SK-N-SH (cell line): ENCODE measurements at regions not wholly inside any gene's neighbourhood (a gene's known extent, or its start where the extent isn't known, plus 50 kb on each side); places are given as distances from the start of the nearest gene placed in this dataset.
"Not testable (repeated sequence)": the region's sequence is repeated elsewhere in the genome, so short reads cannot be mapped to it uniquely, and the experiment has no call there.

Experiments used
- CTCF ChIA-PET: fragments of 300-600, 350-600 bp; formaldehyde crosslinking; extraction: SDS; loops from one replicate; lab custom pipeline; 2021; lab: Yijun Ruan, JAX
- POLR2A ChIA-PET: fragments of 350-600 bp; sonication (Branson Sonifier 250); formaldehyde crosslinking; extraction: SDS; loops from one replicate; lab custom pipeline; 2020; ENCODE audit warnings: antibody characterized with exemption, inconsistent platforms; lab: Yijun Ruan, JAX
- DNase-seq: peaks from one replicate; pipeline ENCODE4 v3.0.0; 2012
- H2AFZ ChIP-seq: fragments of 200-600 bp; sonication (generic); 2 replicates; pipeline ENCODE4 v1.8.1; 2016; ENCODE audit warnings: antibody characterized with exemption, mild to moderate bottlenecking, low read depth
- H3F3A ChIP-seq: fragments of 200-600 bp; sonication (generic); replicated peaks from 2 replicates; pipeline ENCODE3; 2016; ENCODE audit warnings: antibody characterized with exemption, mild to moderate bottlenecking; ENCODE audit not compliant: insufficient read depth
- H3K27ac ChIP-seq, 2 experiments: fragments of 200-500 bp in 1 of 2; fragments of 200-600 bp in 1 of 2; sonication (Bioruptor generic) in 1 of 2; sonication (generic), shearing (Covaris generic) in 1 of 2; 2 replicates each; pipeline versions ENCODE4 v1.5.1 to v1.6.1; 2014 to 2016; ENCODE audit warnings: low read depth in 2 of 2, inconsistent platforms in 1 of 2, low read length in 1 of 2, mild to moderate bottlenecking in 1 of 2, mixed read lengths in 1 of 2
- H3K27me3 ChIP-seq: fragments of 200-600 bp; sonication (generic), shearing (Covaris generic); 2 replicates; pipeline ENCODE4 v1.6.1; 2016; ENCODE audit warnings: mixed run types; ENCODE audit not compliant: insufficient read depth
- H3K36me3 ChIP-seq, 2 experiments: fragments of 200-500 bp in 1 of 2; fragments of 200-600 bp in 1 of 2; sonication (Bioruptor generic) in 1 of 2; sonication (generic) in 1 of 2; replicated peaks in 1 of 2; 2 replicates each; pipeline versions ENCODE3 to v1.5.1; 2014 to 2016; ENCODE audit warnings: low read length in 1 of 2, mild to moderate bottlenecking in 1 of 2; ENCODE audit not compliant: insufficient read depth in 2 of 2, control insufficient read depth in 1 of 2
- H3K4me1 ChIP-seq, 2 experiments: fragments of 200-500 bp in 1 of 2; fragments of 200-600 bp in 1 of 2; sonication (Bioruptor generic) in 1 of 2; sonication (generic), shearing (Covaris generic) in 1 of 2; 2 replicates each; pipeline versions ENCODE4 v1.5.1 to v1.6.1; 2014 to 2016; ENCODE audit warnings: low read depth in 1 of 2, low read length in 1 of 2, mixed run types in 1 of 2; ENCODE audit not compliant: insufficient read depth in 2 of 2, control insufficient read depth in 1 of 2
- H3K4me2 ChIP-seq: fragments of 200-600 bp; sonication (generic), shearing (Covaris generic); 2 replicates; pipeline ENCODE4 v1.6.1; 2017; ENCODE audit warnings: mixed run types
- H3K4me3 ChIP-seq, 2 experiments: fragments of 200-500 bp in 1 of 2; fragments of 200-600 bp in 1 of 2; sonication (Bioruptor generic) in 1 of 2; sonication (generic), shearing (Covaris generic) in 1 of 2; 2 replicates each; pipeline versions ENCODE4 v1.5.1 to v1.8.1; 2014 to 2016; ENCODE audit warnings: low read depth in 2 of 2, inconsistent platforms in 1 of 2, low read length in 1 of 2, mild to moderate bottlenecking in 1 of 2, mixed read lengths in 1 of 2, moderate library complexity in 1 of 2
- H3K79me2 ChIP-seq: fragments of 200-600 bp; sonication (generic); 2 replicates; pipeline ENCODE4 v1.8.1; 2017; ENCODE audit warnings: mild to moderate bottlenecking; ENCODE audit not compliant: insufficient read depth
- H3K9ac ChIP-seq: fragments of 200-600 bp; sonication (generic); 2 replicates; pipeline ENCODE4 v1.6.1; 2017; ENCODE audit warnings: mixed run types
- H3K9me2 ChIP-seq: fragments of 200-600 bp; sonication (generic); 2 replicates; pipeline ENCODE4 v1.6.1; 2017; ENCODE audit warnings: mixed run types
- H3K9me3 ChIP-seq: fragments of 200-600 bp; sonication (generic); 2 replicates; pipeline ENCODE4 v1.6.1; 2017; ENCODE audit warnings: mixed run types, mild to moderate bottlenecking, moderate library complexity
- H4K20me1 ChIP-seq: fragments of 200-600 bp; sonication (generic); 2 replicates; pipeline ENCODE4 v1.6.1; 2017; ENCODE audit warnings: mild to moderate bottlenecking, mixed run types; ENCODE audit not compliant: insufficient read depth
- CTCF ChIP-seq: fragments of 200-600 bp; sonication (generic); IDR thresholded peaks from 2 replicates; pipeline ENCODE4 v1.6.1; 2017; ENCODE audit warnings: antibody characterized with exemption, mild to moderate bottlenecking, moderate library complexity
- ELF1 ChIP-seq: IDR thresholded peaks from 2 replicates; pipeline ENCODE4 v1.4.0; 2012
- EP300 ChIP-seq, 2 experiments: IDR thresholded peaks; 2 replicates each; pipeline versions ENCODE4 v1.4.0 to v1.6.1; 2012; ENCODE audit warnings: borderline replicate concordance in 1 of 2, low read depth in 1 of 2, low read length in 1 of 2
- EZH2phosphoT487 ChIP-seq: fragments of 200-600 bp; sonication (generic); IDR thresholded peaks from 2 replicates; pipeline ENCODE4 v1.6.1; 2017; ENCODE audit warnings: low read depth, mixed run types, mild to moderate bottlenecking, antibody characterized with exemption, moderate library complexity, borderline replicate concordance
- FOSL2 ChIP-seq: IDR thresholded peaks from 2 replicates; pipeline ENCODE4 v1.4.0; 2012; ENCODE audit warnings: low read depth, mild to moderate bottlenecking, moderate library complexity, borderline replicate concordance
- FOXJ3 ChIP-seq: sonication (generic); formaldehyde crosslinking; IDR thresholded peaks from 2 replicates; pipeline ENCODE4 v1.5.1; 2020; ENCODE audit warnings: mild to moderate bottlenecking, missing genetic modification reagents
- GABPA ChIP-seq: IDR thresholded peaks from 2 replicates; pipeline ENCODE4 v1.4.0; 2012; ENCODE audit warnings: low read depth, mild to moderate bottlenecking
- GATA2 ChIP-seq: sonication (generic); formaldehyde crosslinking; IDR thresholded peaks from 2 replicates; pipeline ENCODE4 v1.5.0; 2020; ENCODE audit warnings: mild to moderate bottlenecking, missing genetic modification reagents
- NRF1 ChIP-seq: IDR thresholded peaks from 2 replicates; pipeline ENCODE4 v1.6.1; 2012; ENCODE audit warnings: low read depth, mild to moderate bottlenecking, low read length
- PBX3 ChIP-seq: IDR thresholded peaks from 2 replicates; pipeline ENCODE4; 2012
- RXRA ChIP-seq: IDR thresholded peaks from 2 replicates; pipeline ENCODE4 v1.4.0; 2012; ENCODE audit warnings: low read depth, mild to moderate bottlenecking, borderline replicate concordance
- SMC3 ChIP-seq: IDR thresholded peaks from 2 replicates; pipeline ENCODE4 v1.6.1; 2012; ENCODE audit warnings: low read depth, low read length, improper control_type of control experiment
- TCF12 ChIP-seq: IDR thresholded peaks from 2 replicates; pipeline ENCODE4 v1.4.0; 2012
- YY1 ChIP-seq: IDR thresholded peaks from 2 replicates; pipeline ENCODE4 v1.4.0; 2012; ENCODE audit warnings: low read depth, mild to moderate bottlenecking
- WGBS: methylation state at CpG from one replicate; pipeline ENCODE4 v1.1.6; 2017; ENCODE audit warnings: low lambda C conversion rate; 5-methylcytosine and 5-hydroxymethylcytosine counted together
- TF ChIP-seq, protein P1 (sequence below): fragments of 150-350 bp; IDR thresholded peaks from 2 replicates; pipeline ENCODE4 v1.6.1; 2017; ENCODE audit warnings: antibody characterized with exemption, low read length, low read depth, borderline replicate concordance

- H3K9me2 ChIP-seq, H2AFZ ChIP-seq, H3K4me1 ChIP-seq, H3K4me3 ChIP-seq, H3K36me3 ChIP-seq, H3K79me2 ChIP-seq, DNase-seq, H3K9me3 ChIP-seq, H3K9ac ChIP-seq, H3K4me2 ChIP-seq, H3F3A ChIP-seq, H3K27ac ChIP-seq, CTCF ChIA-PET, H3K27me3 ChIP-seq, POLR2A ChIA-PET, H4K20me1 ChIP-seq: not testable (repeated sequence)
- 41% methylated on average over 17 of the region's 17 CpGs for WGBS
Measured at GRCh38 chr16:52655156-52655555, 108.2 kb upstream of the TOX3 start.

GRCh38 chr16:52652033-52652432 is 105.1 kb upstream of the TOX3 start:
- ChIA-PET POLR2A (no interaction called here), CTCF (no interaction called here)
- no peaks in the 10 kb centered on the region for H3K4me1 ChIP-seq
- DNase-seq, result no peak
- H3K79me2 ChIP-seq, result no peaks in the 10 kb centered on the region
- H3F3A ChIP-seq, result no peaks in the 10 kb centered on the region
- no peaks in the 10 kb centered on the region for H3K27me3 ChIP-seq
- H3K9me2 ChIP-seq, result no peaks in the 10 kb centered on the region
- 0 out of 2 replicates have a peak, but pooled peaks cover 3% of the 10 kb centered on the region for H3K9me3 ChIP-seq
- no peaks in the 10 kb centered on the region for H4K20me1 ChIP-seq
- H3K4me2 ChIP-seq, result no peak overlapping the region
- no peak overlapping the region for H2AFZ ChIP-seq
- 15% methylated on average over 4 of the region's 4 CpGs for WGBS
- H3K4me3 ChIP-seq, result no peak overlapping the region
- no peak overlapping the region for H3K27ac ChIP-seq
- H3K9ac ChIP-seq, result no peak overlapping the region
- H3K36me3 ChIP-seq, result no peaks in the 10 kb centered on the region
- TF ChIP-seq GATA2 (no peak), FOXJ3 (CRISPR knock-in tag) (no peak), CTCF (no peak), GABPA (no peak), PBX3 (no peak), EP300 (IDR thresholded peaks at IDR 0.05; ENCODE audit: borderline replicate concordance in 1 of 2, low read depth in 1 of 2, low read length in 1 of 2) (no peak), ELF1 (no peak), EZH2phosphoT487 (no peak), YY1 (no peak), RXRA (no peak), NRF1 (no peak), SMC3 (no peak), TCF12 (no peak), FOSL2 (no peak)
- TF ChIP-seq, protein P1, sequence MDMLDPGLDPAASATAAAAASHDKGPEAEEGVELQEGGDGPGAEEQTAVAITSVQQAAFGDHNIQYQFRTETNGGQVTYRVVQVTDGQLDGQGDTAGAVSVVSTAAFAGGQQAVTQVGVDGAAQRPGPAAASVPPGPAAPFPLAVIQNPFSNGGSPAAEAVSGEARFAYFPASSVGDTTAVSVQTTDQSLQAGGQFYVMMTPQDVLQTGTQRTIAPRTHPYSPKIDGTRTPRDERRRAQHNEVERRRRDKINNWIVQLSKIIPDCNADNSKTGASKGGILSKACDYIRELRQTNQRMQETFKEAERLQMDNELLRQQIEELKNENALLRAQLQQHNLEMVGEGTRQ, result no peak
